PC-9 (cell line): ENCODE measurements at regions not wholly inside any gene's neighbourhood (a gene's known extent, or its start where the extent isn't known, plus 50 kb on each side); places are given as distances from the start of the nearest gene placed in this dataset.
"Not testable (repeated sequence)": the region's sequence is repeated elsewhere in the genome, so short reads cannot be mapped to it uniquely, and the experiment has no call there.

Source experiments
- BruUV-seq: library from RNA; stranded (reverse); fragments of 400-500 nt; replicated peaks from 2 replicates; lab custom pipeline; 2021; lab: Mats Ljungman, UMichigan
- CTCF ChIA-PET: fragments of 300-600 bp; sonication (Branson Sonifier 250); formaldehyde crosslinking; loops from one replicate; lab custom pipeline; 2022; ENCODE audit warnings: antibody characterized with exemption; lab: Charles Lee
- POLR2A ChIA-PET: fragments of 300-600 bp; sonication (Branson Sonifier 250); formaldehyde crosslinking; loops from one replicate; lab custom pipeline; 2022; ENCODE audit warnings: antibody characterized with exemption; ENCODE audit not compliant: unreplicated experiment; lab: Charles Lee
- DNase-seq, 2 experiments: peaks; one replicate each; pipeline versions ENCODE4 v3.0.0 to v3.0.0-alpha.2; 2015 to 2022; ENCODE audit warnings: mixed read lengths in 1 of 2
- H2AFZ ChIP-seq: fragments of 200-600 bp; sonication (generic); 2 replicates; pipeline ENCODE4 v1.8.1; 2017; ENCODE audit warnings: antibody characterized with exemption
- H3F3A ChIP-seq: fragments of 200-600 bp; sonication (generic); 2 replicates; pipeline ENCODE4 v1.8.1; 2017; ENCODE audit warnings: antibody characterized with exemption, mild to moderate bottlenecking, low read depth; ENCODE audit not compliant: insufficient read depth
- H3K27ac ChIP-seq: fragments of 200-600 bp; sonication (generic); 2 replicates; pipeline ENCODE4 v1.6.1; 2016; ENCODE audit warnings: mixed run types
- H3K27me3 ChIP-seq: fragments of 200-600 bp; sonication (generic); 2 replicates; pipeline ENCODE4 v1.6.1; 2016; ENCODE audit warnings: low read depth, mixed run types; ENCODE audit not compliant: insufficient read depth
- H3K36me3 ChIP-seq: fragments of 200-600 bp; sonication (generic); 2 replicates; pipeline ENCODE4 v1.6.1; 2016; ENCODE audit warnings: low read depth, mixed run types
- H3K4me1 ChIP-seq: fragments of 200-600 bp; sonication (generic); replicated peaks from 2 replicates; pipeline ENCODE4 v1.6.1; 2016; ENCODE audit warnings: mixed run types; ENCODE audit not compliant: insufficient read depth
- H3K4me2 ChIP-seq: fragments of 200-600 bp; sonication (generic); 2 replicates; pipeline ENCODE4 v1.6.1; 2017; ENCODE audit warnings: mixed run types
- H3K4me3 ChIP-seq: fragments of 200-600 bp; sonication (generic); 2 replicates; pipeline ENCODE4 v1.6.1; 2016; ENCODE audit warnings: mixed run types
- H3K79me2 ChIP-seq: fragments of 200-600 bp; sonication (generic); 2 replicates; pipeline ENCODE4 v1.6.1; 2017; ENCODE audit warnings: low read depth, mixed run types
- H3K9me2 ChIP-seq: fragments of 200-600 bp; sonication (generic); 2 replicates; pipeline ENCODE4 v1.8.1; 2017; ENCODE audit warnings: mild to moderate bottlenecking; ENCODE audit not compliant: insufficient read depth
- H3K9me3 ChIP-seq: fragments of 200-600 bp; sonication (generic); 2 replicates; pipeline ENCODE4 v1.8.1; 2016; ENCODE audit warnings: low read depth; ENCODE audit not compliant: insufficient read depth
- H4K20me1 ChIP-seq: fragments of 200-600 bp; sonication (generic); 2 replicates; pipeline ENCODE4 v1.8.1; 2017; ENCODE audit not compliant: insufficient read depth
- EZH2 ChIP-seq: fragments of 200-600 bp; sonication (generic); IDR thresholded peaks from 2 replicates; pipeline ENCODE4 v1.8.0; 2017; ENCODE audit warnings: antibody characterized with exemption, low read depth
- intact Hi-C: fragments of 100-400 bp; cut with micrococcal nuclease; formaldehyde crosslinking; loops from one replicate; pipeline ENCODE4 v1.10.0; 2022; ENCODE audit not compliant: unreplicated experiment
- TF ChIP-seq, protein P1 (sequence below): fragments of 200-600 bp; sonication (generic); conservative IDR thresholded peaks from 2 replicates; pipeline ENCODE4 v1.6.1; 2017; ENCODE audit warnings: mixed run types, antibody characterized with exemption, mild to moderate bottlenecking, moderate library complexity

DNA sequence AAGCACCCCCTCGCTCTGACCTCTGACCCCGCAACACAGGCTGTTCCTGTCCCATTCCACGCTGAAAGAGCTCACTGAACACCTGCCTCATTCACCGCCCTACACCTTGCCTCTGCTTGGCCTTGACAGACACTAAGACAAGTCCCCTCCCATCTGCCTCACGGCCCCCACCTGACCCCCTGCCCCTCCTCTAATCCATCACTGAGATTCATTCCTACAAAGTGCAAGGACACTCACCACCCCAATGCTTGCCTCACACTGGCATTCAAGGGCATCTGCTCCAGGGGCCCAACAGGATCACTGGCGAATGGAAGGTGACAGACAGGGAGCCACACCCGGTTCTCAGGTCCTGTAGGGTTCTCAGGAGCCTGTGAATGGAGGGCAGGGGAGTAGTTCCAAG is 68.1 kb upstream of the NANOS1 start:
- Histone ChIP-seq H3K9me2 (no peaks in the 10 kb centered on the region), H3K9me3 (no peaks in the 10 kb centered on the region), H3K36me3 (no peaks in the 10 kb centered on the region), H3F3A (peaks cover 18% of the 10 kb centered on the region), H3K79me2 (no peaks in the 10 kb centered on the region), H4K20me1 (no peaks in the 10 kb centered on the region), H3K4me2 (peak overlapping the region; percentile 6; the same call in 1 of the 2 replicates), H3K27me3 (no peaks in the 10 kb centered on the region), H3K4me1 (peaks cover 49% of the 10 kb centered on the region), H2AFZ (no peak overlapping the region), H3K27ac (no peak overlapping the region), H3K4me3 (no peak overlapping the region)
- intact Hi-C loops: loop anchor here (5.0 kb wide), 1 partner anchor 61 kb away; no protein-coding TSS in a partner anchor
- DNase-seq: no peak
- ChIA-PET CTCF (no interaction called here), POLR2A (interaction anchor here (0.6 kb wide), 1 partner anchor 125 kb away, joined by 3 read pairs; no protein-coding TSS in a partner anchor)
- TF ChIP-seq EZH2: no peak
- TF ChIP-seq, protein P1, sequence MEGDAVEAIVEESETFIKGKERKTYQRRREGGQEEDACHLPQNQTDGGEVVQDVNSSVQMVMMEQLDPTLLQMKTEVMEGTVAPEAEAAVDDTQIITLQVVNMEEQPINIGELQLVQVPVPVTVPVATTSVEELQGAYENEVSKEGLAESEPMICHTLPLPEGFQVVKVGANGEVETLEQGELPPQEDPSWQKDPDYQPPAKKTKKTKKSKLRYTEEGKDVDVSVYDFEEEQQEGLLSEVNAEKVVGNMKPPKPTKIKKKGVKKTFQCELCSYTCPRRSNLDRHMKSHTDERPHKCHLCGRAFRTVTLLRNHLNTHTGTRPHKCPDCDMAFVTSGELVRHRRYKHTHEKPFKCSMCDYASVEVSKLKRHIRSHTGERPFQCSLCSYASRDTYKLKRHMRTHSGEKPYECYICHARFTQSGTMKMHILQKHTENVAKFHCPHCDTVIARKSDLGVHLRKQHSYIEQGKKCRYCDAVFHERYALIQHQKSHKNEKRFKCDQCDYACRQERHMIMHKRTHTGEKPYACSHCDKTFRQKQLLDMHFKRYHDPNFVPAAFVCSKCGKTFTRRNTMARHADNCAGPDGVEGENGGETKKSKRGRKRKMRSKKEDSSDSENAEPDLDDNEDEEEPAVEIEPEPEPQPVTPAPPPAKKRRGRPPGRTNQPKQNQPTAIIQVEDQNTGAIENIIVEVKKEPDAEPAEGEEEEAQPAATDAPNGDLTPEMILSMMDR: no peak
- BruUV-seq: no TSS peak

DNA sequence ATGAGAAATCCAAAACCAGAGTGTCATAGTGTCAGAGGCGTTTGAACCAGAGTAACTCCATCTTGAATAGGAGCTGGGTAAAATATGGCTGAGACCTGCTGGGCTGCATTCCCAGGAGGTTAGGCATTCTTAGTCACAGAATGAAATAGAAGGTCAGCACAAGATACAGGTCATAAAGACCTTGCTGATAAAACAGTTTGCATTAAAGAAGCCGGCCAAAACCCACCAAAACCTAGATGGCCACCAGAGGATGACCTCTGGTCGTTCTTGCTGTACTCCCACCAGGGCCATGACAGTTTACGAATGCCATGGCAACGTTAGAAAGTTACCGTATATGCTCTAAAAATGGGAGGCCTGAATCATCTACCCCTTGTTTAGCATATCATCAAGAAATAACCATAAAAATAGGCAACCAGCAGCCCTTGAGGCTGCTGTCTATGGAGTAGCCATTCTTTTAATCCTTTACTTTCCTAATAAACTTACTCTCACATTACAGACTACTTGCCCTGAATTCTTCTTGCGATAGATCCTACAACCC is 67.1 kb upstream of the NANOS1 start:
- intact Hi-C loops: loop anchor here (5.0 kb wide), 1 partner anchor 60 kb away; no protein-coding TSS in a partner anchor
- CTCF ChIA-PET, H3K27ac ChIP-seq, H3K4me3 ChIP-seq, H3K36me3 ChIP-seq, BruUV-seq, H2AFZ ChIP-seq, H3K27me3 ChIP-seq, H4K20me1 ChIP-seq, H3K79me2 ChIP-seq, H3K9me2 ChIP-seq, H3K9me3 ChIP-seq: not testable (repeated sequence)
- POLR2A ChIA-PET: interaction anchor here (0.6 kb wide), 1 partner anchor 70 kb away, joined by 3 read pairs; no protein-coding TSS in a partner anchor
- peaks cover 49% of the 10 kb centered on the region for H3K4me1 ChIP-seq
- peaks cover 18% of the 10 kb centered on the region for H3F3A ChIP-seq
- H3K4me2 ChIP-seq: peak overlapping the region; percentile 6; the same call in 1 of the 2 replicates
- DNase-seq: peak in 1 of 2 experiments; percentile 22

- H3K36me3 ChIP-seq: no peaks in the 10 kb centered on the region
- no peak overlapping the region for H3K4me2 ChIP-seq
- peaks cover 47% of the 10 kb centered on the region for H3K4me1 ChIP-seq
- intact Hi-C loops: loop anchor here (5.0 kb wide), 1 partner anchor 59 kb away; no protein-coding TSS in a partner anchor
- no peaks in the 10 kb centered on the region for H3K9me2 ChIP-seq
- H3K79me2 ChIP-seq: no peaks in the 10 kb centered on the region
- H3K4me3 ChIP-seq: no peak overlapping the region
- POLR2A ChIA-PET: no interaction called here
- CTCF ChIA-PET: no interaction called here
- H2AFZ ChIP-seq: no peak overlapping the region
- no TSS peak for BruUV-seq
- H3K27ac ChIP-seq: no peak overlapping the region
- H3F3A ChIP-seq: peaks cover 18% of the 10 kb centered on the region
- no peaks in the 10 kb centered on the region for H3K27me3 ChIP-seq
- H4K20me1 ChIP-seq: no peaks in the 10 kb centered on the region
- no peak for DNase-seq
- H3K9me3 ChIP-seq: no peaks in the 10 kb centered on the region
- no peak for TF ChIP-seq EZH2
- TF ChIP-seq, protein P1: no peak
Observed at GRCh38 chr10:118963341-118963740, 66.2 kb upstream of the NANOS1 start.
